ENCODE measurements at regions not wholly inside any gene's neighbourhood (a gene's known extent, or its start where the extent isn't known, plus 50 kb on each side); places are given as distances from the start of the nearest gene placed in this dataset.

DNA sequence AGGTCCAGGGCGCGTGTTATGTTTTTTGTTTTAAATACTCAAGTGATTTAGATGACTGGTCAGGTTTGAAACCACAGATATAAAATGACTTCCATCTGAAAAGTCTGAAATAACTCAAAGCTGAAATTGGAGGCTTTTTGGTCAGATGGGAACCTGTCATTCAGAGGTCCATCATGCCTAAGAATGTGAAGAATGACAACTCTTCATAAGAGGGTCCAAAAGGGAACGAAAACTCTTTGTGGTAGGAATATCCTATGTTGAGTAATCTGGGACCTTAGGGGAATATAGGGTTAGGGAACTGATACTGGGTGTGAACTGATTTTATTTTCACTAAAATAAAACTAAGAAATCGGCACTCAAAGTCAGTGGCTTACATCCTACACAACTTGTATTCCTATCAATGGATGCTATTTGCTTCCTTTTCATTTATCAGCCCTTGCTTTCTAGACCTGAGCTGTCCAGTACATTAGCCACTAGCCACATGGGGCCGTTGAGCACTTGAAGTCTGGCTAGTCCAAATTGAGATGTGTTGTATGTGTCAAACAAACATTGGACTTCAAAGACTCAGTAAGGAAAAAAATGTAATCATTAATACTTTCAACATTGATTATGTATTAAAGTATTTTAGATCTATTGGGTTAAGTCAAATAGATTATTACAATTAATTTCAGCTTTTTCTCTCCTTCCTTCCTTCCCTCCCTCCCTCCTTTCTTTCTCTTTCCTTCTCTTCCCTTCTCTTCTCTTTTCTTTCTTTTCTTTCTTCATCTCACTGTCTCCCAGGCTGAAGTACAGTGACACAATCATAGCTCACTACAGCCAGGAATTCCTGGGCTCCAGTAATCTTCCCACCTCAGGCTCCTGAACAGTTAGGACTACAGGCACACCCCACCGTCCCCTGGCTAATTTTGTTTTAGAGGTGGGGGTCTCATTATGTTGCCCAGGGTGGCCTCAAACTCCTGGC, 56.5 kb upstream of the KDM7A start (continued):
- 0 out of 2 replicates have a peak, but pooled peaks have one; percentile 13 for TF ChIP-seq FOXA3 (CRISPR knock-in tag; IDR thresholded peaks at IDR 0.05)
- TF ChIP-seq, protein P1, sequence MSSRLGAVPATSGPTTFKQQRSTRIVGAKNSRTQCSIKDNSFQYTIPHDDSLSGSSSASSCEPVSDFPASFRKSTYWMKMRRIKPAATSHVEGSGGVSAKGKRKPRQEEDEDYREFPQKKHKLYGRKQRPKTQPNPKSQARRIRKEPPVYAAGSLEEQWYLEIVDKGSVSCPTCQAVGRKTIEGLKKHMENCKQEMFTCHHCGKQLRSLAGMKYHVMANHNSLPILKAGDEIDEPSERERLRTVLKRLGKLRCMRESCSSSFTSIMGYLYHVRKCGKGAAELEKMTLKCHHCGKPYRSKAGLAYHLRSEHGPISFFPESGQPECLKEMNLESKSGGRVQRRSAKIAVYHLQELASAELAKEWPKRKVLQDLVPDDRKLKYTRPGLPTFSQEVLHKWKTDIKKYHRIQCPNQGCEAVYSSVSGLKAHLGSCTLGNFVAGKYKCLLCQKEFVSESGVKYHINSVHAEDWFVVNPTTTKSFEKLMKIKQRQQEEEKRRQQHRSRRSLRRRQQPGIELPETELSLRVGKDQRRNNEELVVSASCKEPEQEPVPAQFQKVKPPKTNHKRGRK (CRISPR knock-in tag; IDR thresholded peaks at IDR 0.05): peak; percentile 58; the same call in 1 of the 2 replicates
- TF ChIP-seq GZF1 (CRISPR knock-in tag; IDR thresholded peaks at IDR 0.05): no peak
- TF ChIP-seq ZNF552 (CRISPR knock-in tag; IDR thresholded peaks at IDR 0.05; ENCODE audit: borderline replicate concordance): no peak
- no peak for TF ChIP-seq YEATS4 (CRISPR knock-in tag; IDR thresholded peaks at IDR 0.05; ENCODE audit: borderline replicate concordance)
- TF ChIP-seq, protein P2, sequence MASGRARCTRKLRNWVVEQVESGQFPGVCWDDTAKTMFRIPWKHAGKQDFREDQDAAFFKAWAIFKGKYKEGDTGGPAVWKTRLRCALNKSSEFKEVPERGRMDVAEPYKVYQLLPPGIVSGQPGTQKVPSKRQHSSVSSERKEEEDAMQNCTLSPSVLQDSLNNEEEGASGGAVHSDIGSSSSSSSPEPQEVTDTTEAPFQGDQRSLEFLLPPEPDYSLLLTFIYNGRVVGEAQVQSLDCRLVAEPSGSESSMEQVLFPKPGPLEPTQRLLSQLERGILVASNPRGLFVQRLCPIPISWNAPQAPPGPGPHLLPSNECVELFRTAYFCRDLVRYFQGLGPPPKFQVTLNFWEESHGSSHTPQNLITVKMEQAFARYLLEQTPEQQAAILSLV (CRISPR knock-in tag; IDR thresholded peaks at IDR 0.05; ENCODE audit: borderline replicate concordance): 0 out of 2 replicates have a peak, but pooled peaks have one; percentile 31
- TF ChIP-seq, protein P3, sequence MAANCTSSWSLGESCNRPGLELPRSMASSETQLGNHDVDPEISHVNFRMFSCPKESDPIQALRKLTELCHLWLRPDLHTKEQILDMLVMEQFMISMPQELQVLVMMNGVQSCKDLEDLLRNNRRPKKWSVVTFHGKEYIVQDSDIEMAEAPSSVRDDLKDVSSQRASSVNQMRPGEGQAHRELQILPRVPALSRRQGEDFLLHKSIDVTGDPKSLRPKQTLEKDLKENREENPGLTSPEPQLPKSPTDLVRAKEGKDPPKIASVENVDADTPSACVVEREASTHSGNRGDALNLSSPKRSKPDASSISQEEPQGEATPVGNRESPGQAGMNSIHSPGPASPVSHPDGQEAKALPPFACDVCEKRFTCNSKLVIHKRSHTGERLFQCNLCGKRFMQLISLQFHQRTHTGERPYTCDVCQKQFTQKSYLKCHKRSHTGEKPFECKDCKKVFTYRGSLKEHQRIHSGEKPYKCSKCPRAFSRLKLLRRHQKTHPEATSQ (CRISPR knock-in tag; IDR thresholded peaks at IDR 0.05; ENCODE audit: borderline replicate concordance): 0 out of 2 replicates have a peak, but pooled peaks have one; percentile 37
- 0 out of 2 replicates have a peak, but pooled peaks have one; percentile 0 for TF ChIP-seq STAG1 (CRISPR knock-in tag; IDR thresholded peaks at IDR 0.05)
- TF ChIP-seq ZNF337 (CRISPR knock-in tag; IDR thresholded peaks at IDR 0.05; ENCODE audit: borderline replicate concordance, low read depth): no peak
- TF ChIP-seq ZNF792 (CRISPR knock-in tag; IDR thresholded peaks at IDR 0.05): no peak
- TF ChIP-seq, protein P4, sequence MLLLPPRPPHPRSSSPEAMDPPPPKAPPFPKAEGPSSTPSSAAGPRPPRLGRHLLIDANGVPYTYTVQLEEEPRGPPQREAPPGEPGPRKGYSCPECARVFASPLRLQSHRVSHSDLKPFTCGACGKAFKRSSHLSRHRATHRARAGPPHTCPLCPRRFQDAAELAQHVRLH (CRISPR knock-in tag; IDR thresholded peaks at IDR 0.05; ENCODE audit: borderline replicate concordance, low read depth): no peak
- TF ChIP-seq, protein P5, sequence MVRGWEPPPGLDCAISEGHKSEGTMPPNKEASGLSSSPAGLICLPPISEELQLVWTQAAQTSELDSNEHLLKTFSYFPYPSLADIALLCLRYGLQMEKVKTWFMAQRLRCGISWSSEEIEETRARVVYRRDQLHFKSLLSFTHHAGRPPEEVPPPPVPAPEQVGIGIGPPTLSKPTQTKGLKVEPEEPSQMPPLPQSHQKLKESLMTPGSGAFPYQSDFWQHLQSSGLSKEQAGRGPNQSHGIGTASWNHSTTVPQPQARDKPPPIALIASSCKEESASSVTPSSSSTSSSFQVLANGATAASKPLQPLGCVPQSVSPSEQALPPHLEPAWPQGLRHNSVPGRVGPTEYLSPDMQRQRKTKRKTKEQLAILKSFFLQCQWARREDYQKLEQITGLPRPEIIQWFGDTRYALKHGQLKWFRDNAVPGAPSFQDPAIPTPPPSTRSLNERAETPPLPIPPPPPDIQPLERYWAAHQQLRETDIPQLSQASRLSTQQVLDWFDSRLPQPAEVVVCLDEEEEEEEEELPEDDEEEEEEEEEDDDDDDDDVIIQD (CRISPR knock-in tag; IDR thresholded peaks at IDR 0.05; ENCODE audit: low read depth): 0 out of 2 replicates have a peak, but pooled peaks have one; percentile 7
- TF ChIP-seq, protein P6, sequence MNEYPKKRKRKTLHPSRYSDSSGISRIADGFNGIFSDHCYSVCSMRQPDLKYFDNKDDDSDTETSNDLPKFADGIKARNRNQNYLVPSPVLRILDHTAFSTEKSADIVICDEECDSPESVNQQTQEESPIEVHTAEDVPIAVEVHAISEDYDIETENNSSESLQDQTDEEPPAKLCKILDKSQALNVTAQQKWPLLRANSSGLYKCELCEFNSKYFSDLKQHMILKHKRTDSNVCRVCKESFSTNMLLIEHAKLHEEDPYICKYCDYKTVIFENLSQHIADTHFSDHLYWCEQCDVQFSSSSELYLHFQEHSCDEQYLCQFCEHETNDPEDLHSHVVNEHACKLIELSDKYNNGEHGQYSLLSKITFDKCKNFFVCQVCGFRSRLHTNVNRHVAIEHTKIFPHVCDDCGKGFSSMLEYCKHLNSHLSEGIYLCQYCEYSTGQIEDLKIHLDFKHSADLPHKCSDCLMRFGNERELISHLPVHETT (CRISPR knock-in tag; conservative IDR thresholded peaks at IDR 0.05): 0 out of 2 replicates have a peak, but pooled peaks have one; percentile 16

All from HepG2 (cell line).